ENCODE measurements at regions not wholly inside any gene's neighbourhood (a gene's known extent, or its start where the extent isn't known, plus 50 kb on each side); places are given as distances from the start of the nearest gene placed in this dataset.

- Mint-ChIP-seq H3K4me3 (no peak overlapping the region), H3K4me1 (no peaks in the 10 kb centered on the region), H3K9me3 (peaks cover 2% of the 10 kb centered on the region), H3K27ac (no peak overlapping the region), H3K36me3 (no peaks in the 10 kb centered on the region), H3K27me3 (no peaks in the 10 kb centered on the region)
- no peak for DNase-seq
- CTCF ChIA-PET = no interaction called here
These were observed 275.5 kb downstream of the PCDH10 start for GRCh38 chr4:133424605-133425004.

GRCh38 chr4:133403913-133404312 lies 254.8 kb downstream of the PCDH10 start:
- Mint-ChIP-seq H3K27me3 (no peaks in the 10 kb centered on the region), H3K4me3 (no peak overlapping the region), H3K36me3 (no peaks in the 10 kb centered on the region), H3K9me3 (no peaks in the 10 kb centered on the region), H3K4me1 (no peaks in the 10 kb centered on the region), H3K27ac (no peak overlapping the region)
- DNase-seq = no peak
- CTCF ChIA-PET = no interaction called here

- Mint-ChIP-seq H3K36me3 (no peaks in the 10 kb centered on the region), H3K4me3 (no peak overlapping the region), H3K27me3 (no peaks in the 10 kb centered on the region), H3K9me3 (peaks cover 2% of the 10 kb centered on the region), H3K4me1 (no peaks in the 10 kb centered on the region), H3K27ac (no peak overlapping the region)
- DNase-seq = no peak
- CTCF ChIA-PET = no interaction called here
These were observed 253.5 kb downstream of the PCDH10 start for GRCh38 chr4:133402616-133403015.

- Mint-ChIP-seq H3K4me1 (no peaks in the 10 kb centered on the region), H3K27me3 (no peaks in the 10 kb centered on the region), H3K27ac (no peak overlapping the region), H3K4me3 (no peak overlapping the region), H3K9me3 (peaks cover 2% of the 10 kb centered on the region), H3K36me3 (no peaks in the 10 kb centered on the region)
- CTCF ChIA-PET = no interaction called here
- DNase-seq = no peak
These were observed 246.0 kb downstream of the PCDH10 start for GRCh38 chr4:133394971-133395627.

GRCh38 chr4:133390198-133390855 lies 241.2 kb downstream of the PCDH10 start:
- H3K36me3 Mint-ChIP-seq = no peaks in the 10 kb centered on the region
- H3K9me3 Mint-ChIP-seq = peaks cover 5% of the 10 kb centered on the region
- no peak overlapping the region for H3K27ac Mint-ChIP-seq
- DNase-seq = no peak
- CTCF ChIA-PET = no interaction called here
- no peak overlapping the region for H3K4me3 Mint-ChIP-seq
- no peaks in the 10 kb centered on the region for H3K27me3 Mint-ChIP-seq
- H3K4me1 Mint-ChIP-seq = no peaks in the 10 kb centered on the region

GRCh38 chr4:133389029-133389428 lies 239.9 kb downstream of the PCDH10 start:
- CTCF ChIA-PET = no interaction called here
- no peaks in the 10 kb centered on the region for H3K27me3 Mint-ChIP-seq
- no peak overlapping the region for H3K27ac Mint-ChIP-seq
- no peak for DNase-seq
- no peak overlapping the region for H3K4me3 Mint-ChIP-seq
- H3K4me1 Mint-ChIP-seq = no peaks in the 10 kb centered on the region
- H3K36me3 Mint-ChIP-seq = no peaks in the 10 kb centered on the region
- H3K9me3 Mint-ChIP-seq = peaks cover 5% of the 10 kb centered on the region

GRCh38 chr4:133385161-133385954 lies 236.3 kb downstream of the PCDH10 start:
- CTCF ChIA-PET = no interaction called here
- H3K36me3 Mint-ChIP-seq = no peaks in the 10 kb centered on the region
- H3K4me1 Mint-ChIP-seq = no peaks in the 10 kb centered on the region
- no peak overlapping the region for H3K4me3 Mint-ChIP-seq
- H3K9me3 Mint-ChIP-seq = peaks cover 5% of the 10 kb centered on the region
- no peak overlapping the region for H3K27ac Mint-ChIP-seq
- DNase-seq = no peak
- no peaks in the 10 kb centered on the region for H3K27me3 Mint-ChIP-seq

- Mint-ChIP-seq H3K9me3 (peaks cover 11% of the 10 kb centered on the region), H3K27me3 (no peaks in the 10 kb centered on the region)
- CTCF ChIA-PET = no interaction called here
These were observed 230.8 kb downstream of the PCDH10 start for GRCh38 chr4:133379681-133380438.

GRCh38 chr4:133377286-133377685 lies 228.2 kb downstream of the PCDH10 start:
- CTCF ChIA-PET = no interaction called here
- Mint-ChIP-seq H3K4me1 (no peaks in the 10 kb centered on the region), H3K27me3 (no peaks in the 10 kb centered on the region), H3K27ac (no peak overlapping the region), H3K4me3 (no peak overlapping the region), H3K36me3 (no peaks in the 10 kb centered on the region), H3K9me3 (peaks cover 11% of the 10 kb centered on the region)
- no peak for DNase-seq

More at GRCh38 chr4:133379681-133380438, 230.8 kb downstream of the PCDH10 start:
- H3K36me3 Mint-ChIP-seq = no peaks in the 10 kb centered on the region
- DNase-seq = no peak
- H3K4me1 Mint-ChIP-seq = no peaks in the 10 kb centered on the region
- H3K4me3 Mint-ChIP-seq = no peak overlapping the region
- no peak overlapping the region for H3K27ac Mint-ChIP-seq

GRCh38 chr4:133372699-133373098 lies 223.6 kb downstream of the PCDH10 start:
- DNase-seq = no peak
- H3K9me3 Mint-ChIP-seq = peaks cover 8% of the 10 kb centered on the region
- no peak overlapping the region for H3K4me3 Mint-ChIP-seq
- H3K36me3 Mint-ChIP-seq = no peaks in the 10 kb centered on the region
- no peaks in the 10 kb centered on the region for H3K27me3 Mint-ChIP-seq
- H3K27ac Mint-ChIP-seq = no peak overlapping the region
- no peaks in the 10 kb centered on the region for H3K4me1 Mint-ChIP-seq
- CTCF ChIA-PET = no interaction called here

- CTCF ChIA-PET = no interaction called here
- H3K36me3 Mint-ChIP-seq = no peaks in the 10 kb centered on the region
- H3K9me3 Mint-ChIP-seq = peaks cover 10% of the 10 kb centered on the region
- no peak for DNase-seq
- no peak overlapping the region for H3K27ac Mint-ChIP-seq
- H3K27me3 Mint-ChIP-seq = no peaks in the 10 kb centered on the region
- no peaks in the 10 kb centered on the region for H3K4me1 Mint-ChIP-seq
- H3K4me3 Mint-ChIP-seq = no peak overlapping the region
These were observed 206.5 kb downstream of the PCDH10 start for GRCh38 chr4:133355633-133356032.

GRCh38 chr4:133347409-133347808 lies 198.3 kb downstream of the PCDH10 start:
- Mint-ChIP-seq H3K27ac (no peak overlapping the region), H3K9me3 (peaks cover 3% of the 10 kb centered on the region), H3K36me3 (no peaks in the 10 kb centered on the region), H3K27me3 (no peaks in the 10 kb centered on the region), H3K4me1 (no peaks in the 10 kb centered on the region), H3K4me3 (no peak overlapping the region)
- DNase-seq = no peak
- CTCF ChIA-PET = no interaction called here

- Mint-ChIP-seq H3K27me3 (no peaks in the 10 kb centered on the region), H3K4me3 (no peak overlapping the region), H3K36me3 (no peaks in the 10 kb centered on the region), H3K4me1 (no peaks in the 10 kb centered on the region), H3K9me3 (no peaks in the 10 kb centered on the region), H3K27ac (no peak overlapping the region)
- CTCF ChIA-PET = no interaction called here
- no peak for DNase-seq
These were observed 175.4 kb downstream of the PCDH10 start for GRCh38 chr4:133324491-133324890.

GRCh38 chr4:133323670-133324069 lies 174.6 kb downstream of the PCDH10 start:
- Mint-ChIP-seq H3K27ac (no peak overlapping the region), H3K36me3 (no peaks in the 10 kb centered on the region), H3K9me3 (no peaks in the 10 kb centered on the region), H3K27me3 (no peaks in the 10 kb centered on the region), H3K4me3 (no peak overlapping the region), H3K4me1 (no peaks in the 10 kb centered on the region)
- DNase-seq = no peak
- CTCF ChIA-PET = no interaction called here
